ENCODE measurements at regions not wholly inside any gene's neighbourhood (a gene's known extent, or its start where the extent isn't known, plus 50 kb on each side); places are given as distances from the start of the nearest gene placed in this dataset.

DNA sequence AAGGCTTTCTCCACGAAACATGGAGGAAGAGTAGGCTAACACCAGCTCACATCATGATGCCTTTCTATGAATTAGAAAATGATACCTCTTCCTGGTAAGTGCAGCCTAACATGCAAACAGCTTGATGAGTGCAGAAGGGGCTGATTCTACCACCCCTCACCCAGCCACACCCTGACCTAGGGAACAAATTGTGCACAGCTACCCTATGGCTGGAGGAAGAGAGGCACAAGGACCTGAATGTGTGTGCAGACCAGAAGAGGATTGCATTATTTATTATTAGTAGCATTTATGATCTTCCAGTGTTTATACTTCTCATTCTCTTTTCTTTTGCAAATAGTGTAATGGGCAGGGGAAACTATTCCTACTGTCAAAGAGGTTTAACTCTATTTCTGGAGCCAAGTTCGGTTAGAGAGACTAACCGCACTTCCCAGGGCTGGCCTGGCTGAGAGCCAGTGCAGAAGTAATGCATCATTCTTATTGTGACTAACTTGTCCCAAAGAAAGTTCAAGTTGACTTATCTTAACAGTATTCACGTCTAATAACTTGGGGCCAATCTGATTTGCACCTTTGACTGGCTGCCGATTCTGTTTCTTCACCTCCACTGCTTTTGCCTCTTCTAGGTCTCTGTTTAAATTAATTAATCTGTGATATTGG, 237.5 kb downstream of the CD83 start:
- DNase-seq (ENCODE audit: insufficient read length, low spot score, missing footprints) = no peak
- no peak overlapping the region for H3K4me3 ChIP-seq (ENCODE audit: insufficient read depth, low read length)
- no peaks in the 10 kb centered on the region for H3K27me3 ChIP-seq (ENCODE audit: insufficient read depth, low read length)
- no peaks in the 10 kb centered on the region for H3K79me2 ChIP-seq (ENCODE audit: insufficient read depth, low read length)
- peaks cover 5% of the 10 kb centered on the region for H3K4me1 ChIP-seq (ENCODE audit: insufficient read depth, low read length)
- no peak overlapping the region for H2AFZ ChIP-seq (ENCODE audit: low read length)
- TF ChIP-seq, protein P1, sequence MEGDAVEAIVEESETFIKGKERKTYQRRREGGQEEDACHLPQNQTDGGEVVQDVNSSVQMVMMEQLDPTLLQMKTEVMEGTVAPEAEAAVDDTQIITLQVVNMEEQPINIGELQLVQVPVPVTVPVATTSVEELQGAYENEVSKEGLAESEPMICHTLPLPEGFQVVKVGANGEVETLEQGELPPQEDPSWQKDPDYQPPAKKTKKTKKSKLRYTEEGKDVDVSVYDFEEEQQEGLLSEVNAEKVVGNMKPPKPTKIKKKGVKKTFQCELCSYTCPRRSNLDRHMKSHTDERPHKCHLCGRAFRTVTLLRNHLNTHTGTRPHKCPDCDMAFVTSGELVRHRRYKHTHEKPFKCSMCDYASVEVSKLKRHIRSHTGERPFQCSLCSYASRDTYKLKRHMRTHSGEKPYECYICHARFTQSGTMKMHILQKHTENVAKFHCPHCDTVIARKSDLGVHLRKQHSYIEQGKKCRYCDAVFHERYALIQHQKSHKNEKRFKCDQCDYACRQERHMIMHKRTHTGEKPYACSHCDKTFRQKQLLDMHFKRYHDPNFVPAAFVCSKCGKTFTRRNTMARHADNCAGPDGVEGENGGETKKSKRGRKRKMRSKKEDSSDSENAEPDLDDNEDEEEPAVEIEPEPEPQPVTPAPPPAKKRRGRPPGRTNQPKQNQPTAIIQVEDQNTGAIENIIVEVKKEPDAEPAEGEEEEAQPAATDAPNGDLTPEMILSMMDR (IDR thresholded peaks at IDR 0.05; ENCODE audit: extremely low read depth, low read depth, low read length) = no peak
- no peak overlapping the region for H3K4me2 ChIP-seq (ENCODE audit: insufficient read depth, low read length)
- H3K27ac ChIP-seq (ENCODE audit: low read depth, low read length) = no peak overlapping the region
- no peaks in the 10 kb centered on the region for H4K20me1 ChIP-seq (ENCODE audit: insufficient read depth, low read length)
- H3K9me3 ChIP-seq (ENCODE audit: low read depth, low read length) = no peaks in the 10 kb centered on the region
- H3K36me3 ChIP-seq (ENCODE audit: insufficient read depth, low read length) = no peaks in the 10 kb centered on the region

DNA sequence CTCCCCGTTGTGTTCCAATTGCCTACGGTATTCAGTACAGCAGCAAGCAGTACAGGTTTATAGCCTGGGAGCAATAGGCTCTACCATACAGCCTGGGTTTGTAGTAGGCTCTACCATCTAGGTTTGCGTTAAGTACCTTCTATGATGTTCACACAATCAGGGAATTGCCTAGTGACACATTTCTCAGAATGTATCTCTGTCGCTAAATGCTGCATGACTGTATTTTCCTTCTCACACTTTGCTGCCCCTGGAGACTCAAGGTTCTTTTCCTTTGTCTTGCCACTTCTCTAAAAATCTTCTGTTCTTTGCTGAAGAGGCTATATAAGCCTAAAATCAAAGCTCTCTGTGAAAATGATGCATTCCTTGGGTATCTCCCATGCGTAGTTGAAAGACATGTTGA, 241.9 kb downstream of the CD83 start:
- Histone ChIP-seq H3K79me2 (ENCODE audit: insufficient read depth, low read length) (no peaks in the 10 kb centered on the region), H3K4me2 (ENCODE audit: insufficient read depth, low read length) (no peak overlapping the region), H4K20me1 (ENCODE audit: insufficient read depth, low read length) (no peaks in the 10 kb centered on the region), H3K4me1 (ENCODE audit: insufficient read depth, low read length) (peaks cover 5% of the 10 kb centered on the region), H3K4me3 (ENCODE audit: insufficient read depth, low read length) (no peak overlapping the region), H3K9me3 (ENCODE audit: low read depth, low read length) (no peaks in the 10 kb centered on the region), H3K36me3 (ENCODE audit: insufficient read depth, low read length) (no peaks in the 10 kb centered on the region), H2AFZ (ENCODE audit: low read length) (no peak overlapping the region), H3K27me3 (ENCODE audit: insufficient read depth, low read length) (no peaks in the 10 kb centered on the region), H3K27ac (ENCODE audit: low read depth, low read length) (no peak overlapping the region)
- DNase-seq (ENCODE audit: insufficient read length, low spot score, missing footprints) = no peak
- TF ChIP-seq, protein P1 (IDR thresholded peaks at IDR 0.05; ENCODE audit: extremely low read depth, low read depth, low read length) = no peak

DNA sequence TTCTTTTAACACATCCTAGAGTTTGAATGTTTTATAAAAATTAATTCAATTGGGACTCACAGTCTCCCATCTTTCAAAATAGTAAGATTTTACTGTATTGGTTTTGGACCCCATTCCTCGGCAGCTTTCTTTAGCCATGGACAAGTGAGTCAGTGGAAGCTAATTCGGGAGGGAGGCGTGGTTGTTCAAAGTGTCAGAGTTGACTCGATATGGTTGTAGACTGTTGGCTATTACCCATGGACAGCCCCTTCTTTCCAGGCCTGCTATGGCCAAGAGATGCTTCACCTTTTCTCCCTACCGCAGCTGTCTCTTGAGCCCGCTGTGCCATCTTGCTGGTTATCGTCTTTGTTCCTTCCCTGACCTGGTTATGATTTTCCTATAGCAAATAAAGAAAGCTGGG, 243.0 kb downstream of the CD83 start:
- H3K36me3 ChIP-seq (ENCODE audit: insufficient read depth, low read length) = no peaks in the 10 kb centered on the region
- no peak overlapping the region for H3K4me2 ChIP-seq (ENCODE audit: insufficient read depth, low read length)
- no peaks in the 10 kb centered on the region for H3K9me3 ChIP-seq (ENCODE audit: low read depth, low read length)
- no peak for DNase-seq (ENCODE audit: insufficient read length, low spot score, missing footprints)
- no peaks in the 10 kb centered on the region for H3K27me3 ChIP-seq (ENCODE audit: insufficient read depth, low read length)
- H3K79me2 ChIP-seq (ENCODE audit: insufficient read depth, low read length) = no peaks in the 10 kb centered on the region
- H2AFZ ChIP-seq (ENCODE audit: low read length) = no peak overlapping the region
- H3K4me3 ChIP-seq (ENCODE audit: insufficient read depth, low read length) = no peak overlapping the region
- H4K20me1 ChIP-seq (ENCODE audit: insufficient read depth, low read length) = no peaks in the 10 kb centered on the region
- H3K27ac ChIP-seq (ENCODE audit: low read depth, low read length) = no peak overlapping the region
- H3K4me1 ChIP-seq (ENCODE audit: insufficient read depth, low read length) = peaks cover 4% of the 10 kb centered on the region
- TF ChIP-seq, protein P1 (IDR thresholded peaks at IDR 0.05; ENCODE audit: extremely low read depth, low read depth, low read length) = no peak

DNA sequence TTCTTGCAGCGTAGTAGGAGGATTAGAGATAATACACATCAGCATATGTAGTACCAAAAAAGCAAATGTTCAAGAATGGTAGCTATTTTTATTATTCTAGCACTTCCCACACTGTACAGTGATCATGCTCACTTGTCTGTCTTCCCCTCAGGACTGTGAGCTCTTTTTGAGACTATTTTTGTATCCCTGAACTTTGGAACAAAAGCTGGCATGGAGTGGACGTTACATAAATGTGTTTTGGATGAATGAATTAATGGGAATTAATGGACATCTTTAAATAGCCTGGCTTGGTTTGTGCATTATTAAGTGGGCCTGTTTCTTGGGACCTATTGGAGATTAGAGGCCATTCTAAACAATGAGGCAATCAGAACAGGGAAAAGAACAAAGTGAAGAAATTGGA, 243.7 kb downstream of the CD83 start:
- Histone ChIP-seq H3K4me3 (ENCODE audit: insufficient read depth, low read length) (no peak overlapping the region), H3K9me3 (ENCODE audit: low read depth, low read length) (no peaks in the 10 kb centered on the region), H3K36me3 (ENCODE audit: insufficient read depth, low read length) (no peaks in the 10 kb centered on the region), H3K27ac (ENCODE audit: low read depth, low read length) (no peak overlapping the region), H3K27me3 (ENCODE audit: insufficient read depth, low read length) (no peaks in the 10 kb centered on the region), H3K4me1 (ENCODE audit: insufficient read depth, low read length) (peaks cover 4% of the 10 kb centered on the region), H3K79me2 (ENCODE audit: insufficient read depth, low read length) (no peaks in the 10 kb centered on the region), H3K4me2 (ENCODE audit: insufficient read depth, low read length) (no peak overlapping the region), H2AFZ (ENCODE audit: low read length) (no peak overlapping the region), H4K20me1 (ENCODE audit: insufficient read depth, low read length) (no peaks in the 10 kb centered on the region)
- TF ChIP-seq, protein P1 (IDR thresholded peaks at IDR 0.05; ENCODE audit: extremely low read depth, low read depth, low read length) = no peak
- DNase-seq (ENCODE audit: insufficient read length, low spot score, missing footprints) = no peak
